ENCODE measurements at regions not wholly inside any gene's neighbourhood (a gene's known extent, or its start where the extent isn't known, plus 50 kb on each side); places are given as distances from the start of the nearest gene placed in this dataset.

DNA sequence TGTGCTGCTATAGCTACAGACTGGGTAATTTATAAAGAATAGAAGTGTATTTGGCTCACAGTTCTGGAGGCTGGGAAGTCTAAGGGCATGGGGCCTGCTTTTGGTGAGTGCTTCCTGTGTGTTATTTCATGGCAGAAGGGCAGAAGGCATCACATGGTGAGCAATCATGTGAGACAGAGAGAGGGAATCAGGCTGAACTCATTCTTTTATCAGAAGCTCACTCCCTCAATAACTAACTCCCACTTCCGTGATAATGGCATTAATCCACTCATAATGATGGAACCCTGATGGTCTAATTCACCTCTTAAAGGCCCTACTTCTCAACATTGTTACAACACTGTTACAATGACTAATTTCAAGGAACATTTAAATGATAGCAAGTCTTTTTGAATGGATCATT, 129.4 kb downstream of the FAT4 start:
- no peak for DNase-seq

GRCh38 chr4:125445525-125445924, 130.8 kb downstream of the FAT4 start:
- DNase-seq, result no peak

GRCh38 chr4:125447551-125448290, 133.0 kb downstream of the FAT4 start:
- no peak for DNase-seq

- no peak for DNase-seq
Measured at GRCh38 chr4:125456075-125456474, 141.3 kb downstream of the FAT4 start.

- DNase-seq, result no peak
Measured at GRCh38 chr4:125459531-125459930, 144.8 kb downstream of the FAT4 start.

DNA sequence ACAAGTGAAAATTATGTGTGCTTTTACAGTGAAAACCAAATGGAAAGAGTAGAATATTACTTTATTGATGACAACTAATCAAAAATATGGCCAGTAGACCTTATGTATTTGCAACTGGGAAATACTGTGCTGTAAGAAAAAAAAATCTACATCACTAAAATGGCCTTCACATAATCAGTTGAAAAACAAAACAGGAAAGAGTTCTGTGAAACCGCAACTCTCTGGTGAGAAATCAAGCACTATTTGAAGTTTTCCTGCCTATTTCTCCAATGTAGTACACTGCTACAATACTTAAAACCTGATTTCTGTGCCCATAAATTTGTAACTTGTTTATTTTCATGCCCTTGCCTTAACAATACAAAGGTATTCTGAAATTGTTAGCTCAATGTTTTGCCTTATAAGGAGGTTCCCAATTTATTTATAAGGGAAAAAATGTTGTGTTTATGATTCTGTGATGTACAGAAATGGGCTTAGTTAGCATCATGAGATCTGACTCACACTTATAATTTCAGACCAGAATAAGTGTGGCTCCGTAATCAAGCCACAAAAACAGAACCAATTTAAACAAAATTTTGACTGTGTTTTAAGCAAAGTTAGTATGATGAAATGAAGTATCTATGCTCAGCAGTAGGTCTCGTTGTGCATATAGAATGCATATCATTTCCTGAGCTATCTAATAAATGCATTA, 147.1 kb downstream of the FAT4 start:
- no peak for DNase-seq

GRCh38 chr4:125464146-125464545, 149.4 kb downstream of the FAT4 start:
- DNase-seq, result no peak

DNA sequence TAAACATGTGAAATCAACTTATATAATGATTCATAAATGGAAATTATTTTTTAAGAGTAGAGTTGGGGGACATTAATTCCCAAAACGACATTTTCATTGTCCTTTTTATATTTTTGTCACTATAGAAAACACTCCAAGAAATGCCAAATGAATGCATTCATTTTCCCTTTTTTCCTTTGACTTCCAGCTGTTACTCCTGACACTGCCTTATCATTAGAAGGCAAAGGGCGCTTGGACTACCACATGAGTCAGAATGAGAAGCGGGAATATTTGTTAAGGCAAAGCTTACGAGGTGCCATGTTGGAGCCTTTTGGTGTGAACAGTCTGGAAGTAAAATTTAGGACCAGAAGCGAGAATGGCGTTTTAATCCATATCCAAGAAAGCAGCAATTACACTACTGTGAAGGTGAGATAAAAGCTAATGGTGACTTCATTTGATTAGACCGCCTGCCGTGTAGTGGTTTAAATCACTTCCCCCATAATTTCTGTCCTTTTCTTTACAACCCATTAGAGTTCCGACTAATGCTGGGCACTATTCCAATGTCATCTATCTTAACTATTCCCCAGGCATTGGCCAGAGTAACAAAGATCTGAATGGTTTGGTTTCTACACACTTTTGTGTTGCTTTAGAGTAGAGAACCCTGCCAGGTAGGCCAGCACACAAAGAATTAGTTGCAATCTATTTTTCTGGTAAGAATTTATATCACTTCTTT, 166.7 kb downstream of the FAT4 start:
- DNase-seq, result no peak

DNA sequence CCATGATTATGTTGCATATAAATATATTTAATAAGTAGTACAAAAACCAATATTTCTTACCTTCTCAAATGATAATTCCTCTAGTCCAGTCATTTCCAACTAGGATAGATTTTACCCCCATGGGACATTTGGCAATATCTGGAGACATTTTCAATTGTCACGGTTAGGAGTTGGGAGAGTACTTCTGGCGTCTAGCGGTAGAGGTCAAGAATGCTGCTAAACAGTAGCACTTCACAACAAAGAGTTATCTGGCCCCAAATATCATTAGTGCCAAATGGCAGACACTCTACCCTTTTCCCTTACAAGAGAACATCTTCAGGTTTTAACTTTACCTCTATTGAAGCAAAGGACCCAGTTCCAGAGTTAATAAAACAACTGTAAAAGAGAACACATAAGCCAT, 168.1 kb downstream of the FAT4 start:
- DNase-seq, result no peak

DNA sequence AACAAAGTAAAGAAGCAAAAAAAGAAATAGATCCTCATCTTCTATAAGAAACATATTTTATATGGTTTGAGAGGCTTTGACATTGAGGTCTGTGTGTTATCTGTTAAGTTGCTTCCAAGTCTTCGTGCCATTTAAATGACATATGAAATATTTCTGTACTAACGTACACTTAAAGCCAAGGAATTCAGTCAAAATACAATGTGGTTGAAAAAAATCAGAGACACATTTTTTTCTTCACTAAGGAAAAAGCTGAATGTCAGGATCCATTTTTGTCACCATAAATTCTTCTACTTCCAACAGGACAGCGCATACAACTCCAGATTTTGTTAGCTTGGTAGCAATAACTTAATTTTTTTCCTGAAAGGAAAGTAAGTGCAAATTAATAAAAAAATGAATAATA, 168.5 kb downstream of the FAT4 start:
- DNase-seq, result no peak

DNA sequence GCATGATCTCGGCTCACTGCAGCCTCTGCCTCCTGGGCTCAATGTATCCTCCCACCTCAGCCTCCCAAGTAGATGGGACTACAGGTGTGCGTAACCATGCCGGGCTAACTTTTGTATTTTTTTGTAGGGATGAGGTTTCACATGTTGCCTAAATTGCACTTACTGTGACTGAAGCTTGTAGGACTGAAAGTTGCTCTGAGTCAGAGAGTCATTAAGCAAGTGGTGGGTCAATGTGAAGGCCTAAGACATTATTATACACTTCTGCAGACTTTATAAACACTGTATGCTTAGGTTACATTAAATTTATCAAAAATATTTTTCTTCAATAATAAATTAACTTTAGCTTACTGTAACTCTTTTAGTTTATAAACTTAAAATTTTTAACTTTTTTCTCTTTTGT, 170.2 kb downstream of the FAT4 start:
- DNase-seq, result no peak

DNA sequence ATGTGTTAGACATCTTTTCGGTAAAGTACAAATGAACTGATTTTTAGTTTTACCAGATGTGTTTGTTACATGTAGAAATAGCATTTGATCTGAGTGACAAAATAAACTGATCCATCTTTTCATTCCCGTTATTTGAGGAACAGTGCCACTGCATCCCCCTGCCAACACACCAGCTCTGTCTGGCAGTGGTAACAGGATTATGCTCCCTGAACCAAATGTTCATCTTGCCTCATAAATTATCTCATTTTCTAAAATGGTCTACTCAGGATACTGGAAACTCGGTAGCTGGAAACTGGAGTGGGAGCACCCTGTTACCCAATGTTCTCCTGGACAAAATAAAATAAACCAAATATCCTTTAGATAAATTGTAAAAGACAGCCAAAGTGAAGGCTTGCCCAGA, 171.6 kb downstream of the FAT4 start:
- DNase-seq, result no peak

DNA sequence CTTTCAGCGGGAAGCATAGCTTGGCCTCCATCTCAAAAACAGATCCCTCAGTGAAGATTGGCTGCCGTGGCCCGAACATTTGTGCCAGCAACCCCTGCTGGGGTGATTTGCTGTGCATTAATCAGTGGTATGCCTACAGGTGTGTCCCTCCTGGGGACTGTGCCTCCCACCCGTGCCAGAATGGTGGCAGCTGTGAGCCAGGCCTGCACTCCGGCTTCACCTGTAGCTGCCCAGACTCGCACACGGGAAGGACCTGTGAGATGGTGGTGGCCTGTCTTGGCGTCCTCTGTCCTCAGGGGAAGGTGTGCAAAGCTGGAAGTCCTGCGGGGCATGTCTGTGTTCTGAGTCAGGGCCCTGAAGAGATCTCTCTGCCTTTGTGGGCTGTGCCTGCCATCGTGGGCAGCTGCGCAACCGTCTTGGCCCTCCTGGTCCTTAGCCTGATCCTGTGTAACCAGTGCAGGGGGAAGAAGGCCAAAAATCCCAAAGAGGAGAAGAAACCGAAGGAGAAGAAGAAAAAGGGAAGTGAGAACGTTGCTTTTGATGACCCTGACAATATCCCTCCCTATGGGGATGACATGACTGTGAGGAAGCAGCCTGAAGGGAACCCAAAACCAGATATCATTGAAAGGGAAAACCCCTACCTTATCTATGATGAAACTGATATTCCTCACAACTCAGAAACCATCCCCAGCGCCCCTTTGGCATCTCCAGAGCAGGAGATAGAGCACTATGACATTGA, 175.4 kb downstream of the FAT4 start:
- DNase-seq, result no peak

DNA sequence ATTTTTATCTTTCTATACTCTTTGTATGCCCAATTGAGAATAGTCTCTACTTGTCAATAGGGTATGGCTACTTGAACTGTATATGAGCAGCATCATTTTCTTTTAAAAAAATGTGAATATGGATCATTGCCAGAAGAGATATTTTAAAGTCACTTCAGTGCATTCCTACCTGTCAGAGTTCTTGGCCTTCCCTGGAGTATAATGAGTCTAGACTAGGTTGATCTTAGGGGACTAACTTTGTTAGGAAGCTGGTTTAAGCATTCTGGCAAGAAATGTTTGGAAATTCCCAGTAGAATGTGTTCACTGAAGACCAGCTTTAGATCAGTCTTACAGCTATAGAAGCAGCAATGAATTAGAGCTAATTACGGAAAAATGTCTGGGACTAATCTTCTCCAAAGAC, 178.2 kb downstream of the FAT4 start:
- no peak for DNase-seq

DNA sequence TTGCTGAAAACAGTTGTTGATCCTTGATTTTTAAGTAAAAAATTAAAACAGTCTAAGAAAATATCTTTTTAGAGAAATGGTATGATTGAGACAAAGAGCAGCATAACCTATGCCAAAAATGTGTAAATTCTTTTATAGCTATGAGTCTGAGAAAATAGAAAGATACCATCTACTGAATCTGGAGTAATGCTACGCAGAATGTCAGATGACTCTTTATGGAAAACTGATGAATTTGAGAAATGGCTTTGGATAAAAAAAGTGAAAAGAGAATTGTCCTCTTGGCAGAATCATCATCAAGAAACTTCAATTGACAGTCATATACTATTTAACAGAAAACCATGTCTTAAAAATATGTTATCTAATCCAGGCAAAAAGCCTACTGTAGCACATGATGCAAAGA, 183.1 kb downstream of the FAT4 start:
- DNase-seq, result no peak

DNA sequence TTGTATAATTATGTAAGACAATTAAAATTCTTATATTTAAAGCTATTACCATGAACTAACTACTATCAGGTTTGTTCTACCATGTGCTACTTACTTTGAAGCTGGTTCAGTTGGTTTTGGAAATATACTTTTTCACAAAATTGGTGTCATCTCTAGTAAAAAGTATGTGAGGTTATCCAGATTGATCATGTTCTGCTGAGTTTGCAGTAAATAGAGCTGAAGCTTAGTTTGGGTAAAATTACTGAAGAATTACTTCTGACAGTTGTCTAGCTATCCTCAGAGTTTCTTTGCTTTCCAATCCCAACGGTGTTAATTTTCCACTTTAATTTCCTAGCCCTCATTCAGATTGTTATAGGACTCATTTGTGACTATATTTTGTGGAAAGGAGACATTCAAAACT, 184.2 kb downstream of the FAT4 start:
- no peak for DNase-seq

- DNase-seq, result no peak
Measured at GRCh38 chr4:125501090-125501489, 186.3 kb downstream of the FAT4 start.

- no peak for DNase-seq
Measured at GRCh38 chr4:125501568-125501967, 186.8 kb downstream of the FAT4 start.

DNA sequence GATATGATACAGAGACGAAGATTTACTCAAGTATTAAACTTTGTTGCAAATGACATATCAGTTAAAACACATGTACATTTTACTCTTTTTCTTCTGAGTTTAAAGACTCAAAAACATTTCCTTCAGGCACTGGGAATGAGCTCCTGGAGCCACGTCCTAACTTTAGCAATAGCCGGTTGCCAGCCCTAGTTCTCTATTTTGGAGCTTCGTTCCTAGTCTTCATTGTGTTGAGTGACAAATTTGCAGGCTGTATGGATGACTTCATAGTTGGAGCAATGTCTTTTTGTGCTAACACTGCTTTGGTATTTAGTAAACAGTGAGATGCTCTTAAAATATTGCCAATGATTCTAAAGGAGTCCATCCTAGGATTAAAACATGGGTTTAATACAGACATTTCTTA, 190.9 kb downstream of the FAT4 start:
- DNase-seq, result no peak

DNA sequence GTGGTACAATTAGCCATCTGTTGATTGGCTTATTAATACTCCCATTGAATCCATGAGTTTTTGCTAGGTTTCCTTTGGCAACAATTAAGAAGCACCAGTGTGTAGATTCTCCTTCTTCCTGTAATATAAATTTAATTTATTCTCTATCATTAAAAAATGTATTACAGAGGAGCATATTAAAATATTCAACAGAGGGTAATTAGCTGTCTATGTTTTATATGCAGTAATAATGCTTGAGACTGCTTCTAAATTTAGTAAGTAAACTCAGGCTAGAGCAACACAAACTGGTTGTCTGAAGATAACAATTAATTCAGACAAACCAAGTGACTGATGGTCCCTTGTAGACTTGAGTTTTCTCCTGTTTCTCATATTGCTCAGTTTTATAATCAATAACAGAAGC, 192.4 kb downstream of the FAT4 start:
- DNase-seq, result no peak

- DNase-seq, result no peak
Measured at GRCh38 chr4:125511715-125512114, 197.0 kb downstream of the FAT4 start.

GRCh38 chr4:125515016-125515415, 200.3 kb downstream of the FAT4 start:
- DNase-seq, result no peak

GRCh38 chr4:125517831-125518230, 203.1 kb downstream of the FAT4 start:
- DNase-seq, result no peak

GRCh38 chr4:125518281-125518680, 203.5 kb downstream of the FAT4 start:
- no peak for DNase-seq
